GM12891 (cell line): ENCODE measurements at regions not wholly inside any gene's neighbourhood (a gene's known extent, or its start where the extent isn't known, plus 50 kb on each side); places are given as distances from the start of the nearest gene placed in this dataset.

Experiments used
- DNase-seq: peaks from one replicate; pipeline ENCODE4 v3.0.0; 2011; ENCODE audit warnings: low spot score; ENCODE audit not compliant: insufficient read length
- FAIRE-seq: peaks from 2 replicates; lab custom pipeline; 2011; peaks lifted over from hg19 to GRCh38; lab: Jason Lieb, UNC
- PAX5 ChIP-seq: IDR thresholded peaks from 2 replicates; pipeline ENCODE4 v1.6.1; 2011; ENCODE audit warnings: low read length, moderate library complexity, mild to moderate bottlenecking; ENCODE audit not compliant: insufficient read depth, severe bottlenecking
- POLR2A ChIP-seq: IDR thresholded peaks from 2 replicates; pipeline ENCODE4 v1.6.1; 2011; ENCODE audit warnings: low read depth, low read length, control low read depth
- POLR2AphosphoS5 ChIP-seq: IDR thresholded peaks from 2 replicates; pipeline ENCODE4 v1.6.1; 2011; ENCODE audit warnings: low read depth, low read length, control low read depth
- POU2F2 ChIP-seq: IDR thresholded peaks from 2 replicates; pipeline ENCODE4 v1.6.1; 2011; ENCODE audit warnings: low read depth, mild to moderate bottlenecking, control low read depth, low read length, moderate library complexity
- SPI1 ChIP-seq: IDR thresholded peaks from 2 replicates; pipeline ENCODE4 v1.6.1; 2011; ENCODE audit warnings: low read depth, low read length, control low read depth
- TAF1 ChIP-seq: IDR thresholded peaks from 2 replicates; pipeline ENCODE4 v1.6.1; 2011; ENCODE audit warnings: low read depth, low read length, control low read depth

DNA sequence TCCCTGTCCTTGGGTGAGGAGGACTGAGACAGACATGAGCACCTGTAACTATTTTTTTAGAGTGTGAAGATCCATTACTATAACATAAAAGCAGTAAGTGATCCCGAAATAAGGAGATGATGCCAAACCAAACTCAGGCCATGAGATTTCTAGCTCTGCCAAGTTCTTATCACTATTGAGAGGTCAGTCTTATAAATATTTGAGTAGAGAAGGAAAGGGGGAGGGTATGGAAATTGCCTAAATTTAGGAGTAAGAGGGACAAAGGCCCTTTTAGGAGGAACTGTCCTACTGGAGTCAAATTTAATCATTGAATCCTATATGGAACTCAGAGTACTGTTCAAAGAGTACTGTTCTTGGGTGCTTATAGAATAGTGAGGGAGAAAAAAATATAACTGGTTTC is 326.9 kb upstream of the NAALADL2 start:
- no peak for TF ChIP-seq SPI1
- no peak for TF ChIP-seq POLR2AphosphoS5
- TF ChIP-seq POLR2A, result no peak
- TF ChIP-seq TAF1, result no peak
- TF ChIP-seq PAX5, result no peak
- TF ChIP-seq POU2F2, result no peak
- FAIRE-seq (no peak), DNase-seq (no peak)

DNA sequence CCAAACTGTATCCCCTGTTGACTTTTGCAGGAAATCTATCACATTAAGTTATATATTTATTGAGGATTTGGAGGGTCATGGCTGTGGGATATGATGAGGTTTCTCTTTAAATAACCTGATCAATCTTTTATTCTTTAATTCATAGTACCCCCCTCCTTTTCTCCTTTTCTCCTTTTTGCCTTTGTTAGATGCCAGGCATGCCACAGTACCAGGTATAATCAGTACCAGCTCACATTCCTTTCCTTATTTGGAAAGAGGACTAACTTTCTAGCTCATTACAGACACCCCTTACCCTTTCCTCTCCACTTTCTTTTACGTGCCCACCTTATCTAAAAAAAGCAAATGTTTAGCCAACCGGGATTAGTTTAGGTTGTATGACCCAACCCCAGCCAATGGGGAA is 326.4 kb upstream of the NAALADL2 start:
- DNase-seq, result no peak
- no peak for FAIRE-seq
- TF ChIP-seq TAF1, result no peak
- no peak for TF ChIP-seq POU2F2
- no peak for TF ChIP-seq POLR2AphosphoS5
- no peak for TF ChIP-seq POLR2A

DNA sequence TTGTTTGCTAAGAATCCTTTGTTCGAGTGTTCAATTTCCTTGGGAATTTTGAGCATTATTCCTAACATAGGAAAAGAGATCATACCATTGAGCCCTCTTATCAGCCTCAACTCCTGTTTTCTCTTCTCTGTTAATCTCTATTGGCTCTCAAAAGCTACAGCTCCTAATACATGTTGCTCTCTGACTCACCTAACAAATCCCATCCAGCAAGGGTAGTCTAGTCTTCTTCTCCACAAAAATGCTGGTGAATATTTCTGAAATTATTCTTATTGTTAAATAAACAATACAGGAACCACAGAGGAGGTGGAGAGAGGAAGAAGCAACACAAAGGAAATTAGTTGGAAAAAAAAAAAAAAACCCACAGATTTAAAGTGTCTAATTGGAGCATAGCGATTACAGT is 325.8 kb upstream of the NAALADL2 start:
- DNase-seq, result no peak
- no peak for FAIRE-seq
- TF ChIP-seq SPI1, result no peak
- no peak for TF ChIP-seq POLR2AphosphoS5
- TF ChIP-seq TAF1, result no peak
- no peak for TF ChIP-seq PAX5
- no peak for TF ChIP-seq POU2F2
- no peak for TF ChIP-seq POLR2A

GRCh38 chr3:174536319-174536718 is 322.8 kb upstream of the NAALADL2 start:
- TF ChIP-seq POU2F2, result no peak
- TF ChIP-seq PAX5, result no peak
- no peak for TF ChIP-seq SPI1
- no peak for TF ChIP-seq POLR2A
- TF ChIP-seq TAF1, result no peak
- no peak for TF ChIP-seq POLR2AphosphoS5
- DNase-seq (no peak), FAIRE-seq (no peak)

GRCh38 chr3:174538151-174538550 is 321.0 kb upstream of the NAALADL2 start:
- TF ChIP-seq TAF1 (no peak), PAX5 (no peak), POLR2A (no peak), POLR2AphosphoS5 (no peak), POU2F2 (no peak), SPI1 (no peak)
- FAIRE-seq (no peak), DNase-seq (no peak)

DNA sequence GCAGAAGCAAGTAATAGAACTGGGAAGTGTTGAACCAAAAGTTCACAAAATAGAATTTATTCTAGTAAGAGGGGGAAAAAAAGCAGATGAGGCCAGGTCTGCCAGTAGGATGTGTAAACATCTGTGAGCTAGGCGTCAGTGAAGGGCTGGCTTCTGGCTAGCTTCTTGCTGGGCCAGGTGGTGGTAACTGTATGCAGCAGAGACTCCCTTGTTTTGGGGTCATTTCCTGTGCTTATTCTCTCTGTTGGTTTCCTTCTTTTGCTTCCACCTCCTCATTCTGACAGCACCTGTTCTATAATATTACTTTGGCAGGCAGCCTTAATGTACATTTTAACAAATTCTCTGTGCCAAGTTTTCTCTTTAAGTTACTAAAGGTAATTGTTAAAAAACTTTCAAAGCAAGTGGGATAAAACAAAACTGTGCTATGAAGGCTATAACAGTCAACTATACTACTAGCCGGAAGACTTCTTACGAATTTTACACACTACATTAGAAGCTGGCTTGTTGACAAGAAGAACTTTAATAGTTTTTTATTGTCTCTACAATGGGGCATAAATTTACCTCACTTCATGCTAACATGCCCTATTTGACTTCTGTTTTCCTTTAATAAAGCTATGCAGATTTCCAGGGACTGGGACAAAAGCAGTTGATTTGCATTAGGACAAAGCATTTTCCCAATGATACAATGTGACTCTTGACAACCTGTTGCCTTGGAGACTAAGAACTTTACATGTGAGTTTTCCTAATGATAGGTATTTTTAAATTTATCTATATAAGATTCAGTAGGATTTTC is 318.8 kb upstream of the NAALADL2 start:
- no peak for DNase-seq
- no peak for TF ChIP-seq SPI1
- no peak for TF ChIP-seq PAX5
- TF ChIP-seq POU2F2, result no peak
- TF ChIP-seq POLR2A, result no peak
- no peak for TF ChIP-seq TAF1
- no peak for TF ChIP-seq POLR2AphosphoS5
- no peak for FAIRE-seq

- TF ChIP-seq POLR2A, result no peak
- TF ChIP-seq POLR2AphosphoS5, result no peak
- TF ChIP-seq TAF1, result no peak
- no peak for TF ChIP-seq SPI1
- TF ChIP-seq PAX5, result no peak
- no peak for TF ChIP-seq POU2F2
These were observed 317.3 kb upstream of the NAALADL2 start for GRCh38 chr3:174541708-174542315.

DNA sequence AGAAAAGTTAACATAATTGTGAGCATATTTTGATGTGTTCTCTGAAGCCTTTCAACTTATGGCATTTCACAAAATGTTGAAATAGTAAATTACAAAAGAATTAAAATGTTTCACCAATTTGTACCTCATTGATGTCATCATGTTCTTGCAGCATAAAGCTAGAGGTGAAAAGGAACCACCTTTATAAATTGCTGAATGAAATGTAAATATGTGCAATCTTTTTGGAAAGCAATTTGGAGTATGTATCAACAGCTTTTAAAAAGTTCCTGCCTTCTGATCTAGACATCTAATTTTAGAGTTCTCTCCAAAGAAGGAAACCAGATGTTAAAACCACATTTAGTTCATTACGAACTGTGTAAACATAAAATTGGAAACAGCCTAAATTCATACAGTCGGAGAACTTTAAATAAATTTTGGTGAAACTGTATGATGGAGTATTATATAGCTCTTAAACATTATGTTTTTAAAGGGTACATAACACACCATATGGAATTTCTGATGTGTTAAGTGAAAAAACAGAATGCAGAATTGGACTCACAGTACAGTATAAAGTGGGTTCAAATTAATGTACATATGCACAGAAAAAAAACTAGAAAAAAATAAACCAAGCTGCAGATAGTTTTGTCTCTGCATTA is 311.2 kb upstream of the NAALADL2 start:
- DNase-seq (no peak), FAIRE-seq (no peak)
- no peak for TF ChIP-seq PAX5
- no peak for TF ChIP-seq POLR2AphosphoS5
- TF ChIP-seq POU2F2, result no peak
- no peak for TF ChIP-seq SPI1
- no peak for TF ChIP-seq POLR2A

More at GRCh38 chr3:174541708-174542315, 317.3 kb upstream of the NAALADL2 start:
- DNase-seq (no peak), FAIRE-seq (no peak)

- no peak for FAIRE-seq
- TF ChIP-seq SPI1 (no peak), PAX5 (no peak), TAF1 (no peak), POLR2A (no peak), POLR2AphosphoS5 (no peak), POU2F2 (no peak)
- DNase-seq, result no peak
These were observed 310.1 kb upstream of the NAALADL2 start for GRCh38 chr3:174548841-174549623.
